ENCODE measurements at regions not wholly inside any gene's neighbourhood (a gene's known extent, or its start where the extent isn't known, plus 50 kb on each side); places are given as distances from the start of the nearest gene placed in this dataset.
"Not testable (repeated sequence)": the region's sequence is repeated elsewhere in the genome, so short reads cannot be mapped to it uniquely, and the experiment has no call there.

GRCh38 chr18:15066434-15066833, 318.5 kb downstream of the ANKRD30B start:
- DNase-seq: not testable (repeated sequence)

- DNase-seq: not testable (repeated sequence)
Measured at GRCh38 chr18:15071311-15071710, 323.3 kb downstream of the ANKRD30B start.

Measured in fibroblast of skin of right biceps (primary cell).